ENCODE measurements at regions not wholly inside any gene's neighbourhood (a gene's known extent, or its start where the extent isn't known, plus 50 kb on each side); places are given as distances from the start of the nearest gene placed in this dataset.

DNA sequence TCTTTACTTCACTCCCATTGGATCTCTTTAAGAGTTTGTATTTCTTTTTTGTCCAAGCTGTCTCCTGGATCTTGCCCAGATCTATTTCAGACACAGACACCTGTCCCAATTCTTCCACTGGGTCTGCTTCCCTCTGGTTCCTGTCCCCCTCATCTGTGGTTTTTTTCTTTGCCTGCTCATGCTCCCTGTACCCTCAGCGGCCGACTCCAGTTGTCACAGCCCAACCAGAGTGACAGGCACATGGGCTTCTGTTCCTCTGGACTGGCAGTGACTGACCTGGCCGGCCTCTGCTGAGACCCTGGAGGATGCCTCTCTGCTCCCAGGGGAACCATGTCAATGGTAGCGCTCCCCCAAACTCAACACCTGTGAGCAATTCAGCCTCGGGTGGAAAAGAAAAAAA lies 142.6 kb downstream of the WSCD1 start:
- H3K9me3 ChIP-seq (ENCODE audit: control insufficient read depth in 4 of 4, insufficient read depth in 3 of 4, low read length in 3 of 4) = no peaks in the 10 kb centered on the region
- H3K27me3 ChIP-seq (ENCODE audit: control insufficient read depth in 3 of 3, insufficient read depth in 3 of 3, low read length in 2 of 3) = no peaks in the 10 kb centered on the region
- H3K27ac ChIP-seq (ENCODE audit: low read depth in 1 of 2, low read length in 1 of 2) = no peak overlapping the region
- no peak overlapping the region for H3K9ac ChIP-seq (ENCODE audit: insufficient read depth in 1 of 2, low read length in 2 of 2)
- WGBS, 2 donors = 81 to 82% methylated on average over 5 of the region's 5 CpGs
- no peak overlapping the region for H3K4me3 ChIP-seq
- DNase-seq = no peak
- no peaks in the 10 kb centered on the region for H3K4me1 ChIP-seq (ENCODE audit: control insufficient read depth in 5 of 5, insufficient read depth in 5 of 5, low read length in 5 of 5)
- no peak for TF ChIP-seq CTCF (IDR thresholded peaks at IDR 0.05; ENCODE audit: control extremely low read depth, extremely low read depth)
- ATAC-seq (ENCODE audit: insufficient read depth, low FRiP score) = no peak
- H3K36me3 ChIP-seq (ENCODE audit: control insufficient read depth in 4 of 4, insufficient read depth in 4 of 4, low read length in 4 of 4) = no peaks in the 10 kb centered on the region

DNA sequence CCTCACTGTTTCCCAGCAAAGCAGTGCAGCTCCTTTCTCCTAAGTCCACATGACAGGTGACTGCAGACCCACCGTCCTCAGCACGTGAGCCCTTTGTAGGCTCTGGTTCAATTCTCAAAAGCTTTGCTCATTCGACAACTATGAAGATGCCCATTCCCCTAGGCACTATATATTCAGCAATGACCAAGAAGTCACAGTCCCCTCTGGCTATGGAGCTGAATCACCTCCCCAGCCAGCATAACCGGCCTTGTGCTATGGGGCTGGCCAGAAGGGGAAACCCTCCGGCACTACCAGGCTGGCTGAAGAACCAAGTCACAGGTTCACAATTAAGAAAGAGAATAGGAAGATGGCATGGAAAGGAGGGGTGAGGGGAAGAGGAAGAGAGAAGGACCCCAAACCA lies 139.7 kb downstream of the WSCD1 start:
- 83 to 92% methylated on average over 5 of the region's 5 CpGs for WGBS, 2 donors
- DNase-seq (no peak), ATAC-seq (ENCODE audit: insufficient read depth, low FRiP score) (no peak)
- H3K27me3 ChIP-seq (ENCODE audit: control insufficient read depth in 3 of 3, insufficient read depth in 3 of 3, low read length in 2 of 3) = peaks cover 0 to 3% (median 0%) of the 10 kb centered on the region in 3 donors
- H3K36me3 ChIP-seq (ENCODE audit: control insufficient read depth in 4 of 4, insufficient read depth in 4 of 4, low read length in 4 of 4) = no peaks in the 10 kb centered on the region
- no peak overlapping the region for H3K4me3 ChIP-seq
- H3K9ac ChIP-seq (ENCODE audit: insufficient read depth in 1 of 2, low read length in 2 of 2) = no peak overlapping the region
- no peaks in the 10 kb centered on the region for H3K9me3 ChIP-seq (ENCODE audit: control insufficient read depth in 4 of 4, insufficient read depth in 3 of 4, low read length in 3 of 4)
- H3K4me1 ChIP-seq (ENCODE audit: control insufficient read depth in 5 of 5, insufficient read depth in 5 of 5, low read length in 5 of 5) = no peaks in the 10 kb centered on the region
- TF ChIP-seq CTCF (IDR thresholded peaks at IDR 0.05; ENCODE audit: control extremely low read depth, extremely low read depth) = no peak
- no peak overlapping the region for H3K27ac ChIP-seq (ENCODE audit: low read depth in 1 of 2, low read length in 1 of 2)

- Histone ChIP-seq H3K36me3 (ENCODE audit: control insufficient read depth in 4 of 4, insufficient read depth in 4 of 4, low read length in 4 of 4) (no peaks in the 10 kb centered on the region), H3K4me1 (ENCODE audit: control insufficient read depth in 5 of 5, insufficient read depth in 5 of 5, low read length in 5 of 5) (no peaks in the 10 kb centered on the region), H3K27ac (ENCODE audit: low read depth in 1 of 2, low read length in 1 of 2) (no peak overlapping the region), H3K4me3 (no peak overlapping the region), H3K9ac (ENCODE audit: insufficient read depth in 1 of 2, low read length in 2 of 2) (no peak overlapping the region), H3K27me3 (ENCODE audit: control insufficient read depth in 3 of 3, insufficient read depth in 3 of 3, low read length in 2 of 3) (peaks cover 0 to 3% (median 0%) of the 10 kb centered on the region in 3 donors), H3K9me3 (ENCODE audit: control insufficient read depth in 4 of 4, insufficient read depth in 3 of 4, low read length in 3 of 4) (no peaks in the 10 kb centered on the region)
- no peak for ATAC-seq (ENCODE audit: insufficient read depth, low FRiP score)
- no peak for TF ChIP-seq CTCF (IDR thresholded peaks at IDR 0.05; ENCODE audit: control extremely low read depth, extremely low read depth)
- 77 to 85% methylated on average over 12 to 16 of the region's 16 CpGs for WGBS, 2 donors
- no peak for DNase-seq
These were observed 138.5 kb downstream of the WSCD1 start for GRCh38 chr17:6208608-6209180.

DNA sequence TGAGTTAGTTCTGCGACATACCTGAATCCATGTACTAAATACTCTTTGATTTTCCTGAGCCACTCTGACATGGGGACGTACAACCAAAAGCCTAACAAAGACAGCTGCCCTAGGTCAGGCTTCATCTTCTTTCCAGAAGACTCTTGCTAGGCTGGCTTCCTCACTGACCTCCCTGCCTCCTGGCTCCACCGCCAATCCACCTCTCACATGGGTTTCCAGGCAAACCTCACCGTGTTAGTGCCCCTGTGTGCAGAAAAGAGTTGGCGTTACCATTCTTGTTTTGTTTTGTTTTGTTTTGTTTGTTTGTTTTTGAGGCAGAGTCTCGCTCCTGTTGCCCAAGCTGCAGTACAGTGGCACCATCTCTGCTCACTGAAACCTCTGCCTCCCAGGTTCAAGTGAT lies 135.3 kb downstream of the WSCD1 start:
- Histone ChIP-seq H3K4me3 (no peak overlapping the region), H3K27me3 (ENCODE audit: control insufficient read depth in 3 of 3, insufficient read depth in 3 of 3, low read length in 2 of 3) (peaks cover 0 to 5% (median 3%) of the 10 kb centered on the region in 3 donors), H3K9ac (ENCODE audit: insufficient read depth in 1 of 2, low read length in 2 of 2) (no peak overlapping the region), H3K36me3 (ENCODE audit: control insufficient read depth in 4 of 4, insufficient read depth in 4 of 4, low read length in 4 of 4) (no peaks in the 10 kb centered on the region), H3K4me1 (ENCODE audit: control insufficient read depth in 5 of 5, insufficient read depth in 5 of 5, low read length in 5 of 5) (no peaks in the 10 kb centered on the region), H3K9me3 (ENCODE audit: control insufficient read depth in 4 of 4, insufficient read depth in 3 of 4, low read length in 3 of 4) (peaks cover 0 to 1% (median 0%) of the 10 kb centered on the region in 4 donors), H3K27ac (ENCODE audit: low read depth in 1 of 2, low read length in 1 of 2) (no peak overlapping the region)
- DNase-seq (no peak), ATAC-seq (ENCODE audit: insufficient read depth, low FRiP score) (no peak)
- 82 to 91% methylated on average over 6 of the region's 6 CpGs for WGBS, 2 donors
- no peak for TF ChIP-seq CTCF (IDR thresholded peaks at IDR 0.05; ENCODE audit: control extremely low read depth, extremely low read depth)

Measured in lung (tissue), 11 donors.